H7 (cell line): ENCODE measurements at regions not wholly inside any gene's neighbourhood (a gene's known extent, or its start where the extent isn't known, plus 50 kb on each side); places are given as distances from the start of the nearest gene placed in this dataset.

Source experiments
- DNase-seq: peaks from one replicate; pipeline ENCODE4 v3.0.0; 2012
- H3K27me3 ChIP-seq: 2 replicates; pipeline ENCODE4 v1.6.0; 2011; ENCODE audit warnings: mild to moderate bottlenecking, low read length; ENCODE audit not compliant: control insufficient read depth, insufficient read depth
- H3K36me3 ChIP-seq: replicated peaks from 2 replicates; pipeline ENCODE4 v1.5.1; 2011; ENCODE audit warnings: low read length; ENCODE audit not compliant: control insufficient read depth, insufficient read depth
- H3K4me3 ChIP-seq: 2 replicates; pipeline ENCODE4 v1.5.1; 2011; ENCODE audit warnings: low read depth, mild to moderate bottlenecking, control low read depth, low read length, moderate library complexity; ENCODE audit not compliant: insufficient read depth

- Histone ChIP-seq H3K27me3 (no peaks in the 10 kb centered on the region), H3K36me3 (no peaks in the 10 kb centered on the region), H3K4me3 (no peak overlapping the region)
- no peak for DNase-seq
These were observed 220.4 kb downstream of the FAM76B start for GRCh38 chr11:95569207-95569606.

GRCh38 chr11:95568281-95568680, 221.3 kb downstream of the FAM76B start:
- H3K4me3 ChIP-seq: no peak overlapping the region
- no peaks in the 10 kb centered on the region for H3K36me3 ChIP-seq
- H3K27me3 ChIP-seq: no peaks in the 10 kb centered on the region
- no peak for DNase-seq

- no peak for DNase-seq
These were observed 221.9 kb downstream of the FAM76B start for GRCh38 chr11:95567685-95568084.

DNA sequence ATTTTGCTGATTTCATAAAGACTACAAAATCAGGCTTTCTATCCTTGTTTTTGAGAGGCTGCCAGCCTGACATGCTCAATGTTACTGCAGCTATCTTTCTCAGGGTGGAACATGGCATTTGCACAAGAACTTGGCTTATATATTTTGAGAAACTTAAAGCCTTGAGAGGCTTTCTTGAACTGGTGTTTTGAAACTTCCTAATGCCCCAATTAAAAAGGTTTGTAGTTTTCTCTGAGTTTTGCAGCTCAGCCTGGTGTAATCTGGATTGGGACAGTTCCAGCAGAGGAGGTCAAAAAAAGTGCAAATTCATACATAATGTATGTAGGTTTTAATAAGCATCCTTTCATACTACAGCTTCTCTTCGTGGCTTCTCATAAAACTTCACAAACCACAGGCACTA, 223.4 kb downstream of the FAM76B start:
- Histone ChIP-seq H3K27me3 (no peaks in the 10 kb centered on the region), H3K36me3 (no peaks in the 10 kb centered on the region), H3K4me3 (no peak overlapping the region)
- DNase-seq: no peak

More at GRCh38 chr11:95567685-95568084, 221.9 kb downstream of the FAM76B start:
- no peaks in the 10 kb centered on the region for H3K27me3 ChIP-seq
- no peaks in the 10 kb centered on the region for H3K36me3 ChIP-seq
- H3K4me3 ChIP-seq: no peak overlapping the region

DNA sequence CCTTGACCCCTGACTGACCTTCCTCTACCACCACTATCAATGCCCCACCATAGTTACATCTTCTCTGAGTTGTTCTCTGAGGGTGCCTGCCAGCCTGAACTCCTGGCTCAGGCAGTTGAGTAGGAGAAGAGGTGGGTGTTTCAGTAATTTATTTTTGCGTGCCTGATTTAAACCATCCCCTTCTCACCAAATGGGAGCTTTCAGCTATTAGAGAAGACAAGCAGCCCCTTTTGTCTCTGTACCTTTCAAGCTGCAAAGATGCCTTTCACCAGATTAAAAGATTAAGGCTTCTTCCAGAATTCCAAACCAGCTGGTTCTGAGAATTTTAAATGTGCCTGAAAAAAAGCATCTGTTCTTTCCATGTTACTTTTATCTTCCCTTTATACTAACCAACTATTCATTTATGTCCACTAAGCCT, 223.8 kb downstream of the FAM76B start:
- DNase-seq: no peak
- no peak overlapping the region for H3K4me3 ChIP-seq
- H3K36me3 ChIP-seq: no peaks in the 10 kb centered on the region
- no peaks in the 10 kb centered on the region for H3K27me3 ChIP-seq

DNA sequence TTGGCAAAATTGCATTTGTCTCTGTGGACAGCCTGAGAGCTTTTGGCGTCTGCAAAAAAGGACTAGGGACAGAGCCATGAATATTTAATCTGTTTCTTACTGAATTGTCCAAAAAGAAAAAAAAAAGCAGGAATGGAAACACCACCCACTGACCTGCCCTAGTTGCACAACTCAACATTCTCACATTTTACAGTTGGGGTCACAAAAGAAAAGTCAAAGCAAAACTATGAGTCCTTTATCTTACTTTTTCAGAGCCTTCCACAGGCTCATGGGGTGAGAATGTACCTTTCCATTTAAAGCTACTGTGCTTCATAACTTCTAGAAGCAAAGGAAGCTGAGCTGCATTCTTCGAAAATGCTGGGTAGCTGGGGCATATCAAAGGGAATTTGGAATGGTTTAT, 225.7 kb downstream of the FAM76B start:
- Histone ChIP-seq H3K27me3 (no peaks in the 10 kb centered on the region), H3K4me3 (no peak overlapping the region), H3K36me3 (no peaks in the 10 kb centered on the region)
- DNase-seq: no peak

DNA sequence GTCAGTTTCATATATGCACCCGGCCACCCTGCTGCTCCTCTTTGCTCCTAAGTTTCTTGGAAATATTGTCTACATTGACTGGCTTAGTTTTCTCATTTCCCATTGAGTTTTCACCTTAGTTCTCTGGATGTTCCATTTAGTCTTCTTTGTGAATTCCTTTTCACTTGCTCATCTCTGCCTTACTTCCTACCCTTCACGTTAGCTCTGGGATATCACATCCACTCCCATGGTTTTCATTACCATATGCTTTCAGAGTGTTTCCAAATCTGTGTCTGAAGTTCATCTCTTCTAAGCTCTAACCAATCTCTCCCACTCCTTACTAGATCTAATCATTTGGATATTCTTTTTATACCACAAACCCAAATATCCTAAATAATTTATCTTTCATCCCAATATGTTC, 226.4 kb downstream of the FAM76B start:
- Histone ChIP-seq H3K27me3 (no peaks in the 10 kb centered on the region), H3K36me3 (no peaks in the 10 kb centered on the region), H3K4me3 (no peak overlapping the region)
- no peak for DNase-seq

DNA sequence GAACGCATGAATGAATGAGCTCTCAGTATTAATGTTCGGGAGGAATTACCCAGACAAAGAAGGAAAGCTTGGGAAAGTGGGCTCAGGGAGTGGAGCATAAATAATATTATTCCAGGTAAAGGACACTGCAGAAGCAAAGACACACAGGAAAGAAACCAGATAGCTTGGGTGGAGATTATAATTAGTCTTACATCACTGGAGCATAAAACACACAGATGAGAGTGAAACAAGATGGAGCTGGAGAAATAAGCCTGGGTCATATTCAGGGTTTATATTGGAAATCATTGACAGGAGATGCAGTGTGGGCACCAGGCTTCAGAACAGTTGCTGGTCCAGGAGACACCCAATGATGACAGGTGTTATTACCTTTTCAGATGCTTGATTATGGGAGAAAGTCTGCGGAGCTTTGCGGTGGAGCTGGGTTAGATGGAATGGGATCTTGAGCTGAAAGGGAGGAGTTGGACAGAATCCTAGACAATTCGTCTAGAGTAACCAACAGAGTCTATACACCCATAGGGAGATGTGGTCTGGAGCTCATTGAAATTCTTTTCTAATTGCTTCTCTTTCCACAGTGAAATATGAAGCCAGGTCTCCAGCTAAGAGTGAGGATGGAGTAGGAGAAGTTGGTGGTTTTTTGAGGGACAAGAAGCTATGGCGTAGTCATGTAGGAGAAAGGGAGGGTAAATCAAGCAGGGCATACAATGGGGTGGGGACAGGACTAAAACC, 227.2 kb downstream of the FAM76B start:
- DNase-seq: no peak
- Histone ChIP-seq H3K27me3 (no peaks in the 10 kb centered on the region), H3K4me3 (no peak overlapping the region), H3K36me3 (no peaks in the 10 kb centered on the region)

DNA sequence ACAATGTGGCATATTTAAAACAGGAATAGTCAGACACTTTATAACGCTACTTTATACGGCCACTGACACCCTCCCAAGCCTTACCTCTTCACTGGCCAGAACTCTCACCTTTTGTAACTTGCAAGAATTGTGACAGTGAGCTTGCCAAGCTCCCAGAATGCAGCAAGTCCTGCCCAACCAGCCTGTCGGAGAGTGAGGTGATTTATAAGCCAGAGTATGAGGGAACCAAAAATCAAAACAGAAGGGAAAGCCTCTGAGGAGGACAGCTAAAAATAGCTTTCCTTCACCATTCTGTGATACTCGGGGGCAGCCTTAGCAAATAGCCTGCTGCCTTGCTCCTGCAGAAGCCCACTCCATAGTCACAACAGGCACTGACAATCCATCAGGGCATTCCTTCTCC, 229.7 kb downstream of the FAM76B start:
- Histone ChIP-seq H3K27me3 (no peaks in the 10 kb centered on the region), H3K36me3 (no peaks in the 10 kb centered on the region), H3K4me3 (no peak overlapping the region)
- DNase-seq: no peak

- H3K27me3 ChIP-seq: no peaks in the 10 kb centered on the region
- DNase-seq: no peak
- H3K36me3 ChIP-seq: no peaks in the 10 kb centered on the region
- no peak overlapping the region for H3K4me3 ChIP-seq
These were observed 232.2 kb downstream of the FAM76B start for GRCh38 chr11:95557376-95557775.

GRCh38 chr11:95556342-95557163, 233.0 kb downstream of the FAM76B start:
- Histone ChIP-seq H3K36me3 (no peaks in the 10 kb centered on the region), H3K4me3 (no peak overlapping the region), H3K27me3 (no peaks in the 10 kb centered on the region)
- peak; percentile 0 for DNase-seq

DNA sequence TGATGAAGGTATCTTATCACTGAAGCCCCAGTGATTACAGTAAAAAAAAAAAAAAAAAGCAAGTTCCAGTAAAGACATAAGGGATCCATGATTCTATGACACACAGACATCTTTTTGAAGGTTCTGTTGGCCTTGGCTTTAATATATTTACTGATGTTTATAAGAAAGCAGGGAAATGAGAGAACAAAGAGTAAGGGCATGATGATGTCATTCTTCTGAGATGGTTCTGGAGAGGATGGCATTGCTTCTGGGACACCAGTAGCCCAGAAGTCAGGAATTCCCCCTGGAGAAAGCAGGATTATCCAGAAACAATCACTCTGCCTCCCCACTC, 233.6 kb downstream of the FAM76B start:
- H3K36me3 ChIP-seq: no peaks in the 10 kb centered on the region
- no peaks in the 10 kb centered on the region for H3K27me3 ChIP-seq
- no peak overlapping the region for H3K4me3 ChIP-seq
- no peak for DNase-seq

GRCh38 chr11:95554911-95555310, 234.7 kb downstream of the FAM76B start:
- no peak overlapping the region for H3K4me3 ChIP-seq
- H3K36me3 ChIP-seq: no peaks in the 10 kb centered on the region
- no peaks in the 10 kb centered on the region for H3K27me3 ChIP-seq
- DNase-seq: no peak

DNA sequence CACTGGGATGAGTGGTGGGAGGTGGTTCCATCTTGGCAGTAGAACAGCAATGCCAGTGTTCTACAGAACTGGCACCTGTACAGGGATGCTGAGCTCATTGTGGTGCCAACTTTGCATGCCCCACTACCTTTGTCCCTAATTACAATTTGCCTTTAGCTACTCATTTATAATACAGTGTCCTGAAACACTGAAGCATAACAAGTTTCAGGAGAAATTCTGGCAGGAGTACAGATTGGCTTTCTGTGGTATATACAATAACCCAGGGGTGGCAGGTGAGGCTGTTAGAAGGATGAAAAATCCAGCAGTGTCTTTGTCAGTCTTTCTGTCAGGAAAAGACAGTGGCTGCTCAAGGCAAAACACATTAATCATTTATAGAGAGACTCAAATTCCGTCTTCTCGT, 240.3 kb downstream of the FAM76B start:
- H3K36me3 ChIP-seq: no peaks in the 10 kb centered on the region
- H3K27me3 ChIP-seq: no peaks in the 10 kb centered on the region
- no peak for DNase-seq
- no peak overlapping the region for H3K4me3 ChIP-seq

DNA sequence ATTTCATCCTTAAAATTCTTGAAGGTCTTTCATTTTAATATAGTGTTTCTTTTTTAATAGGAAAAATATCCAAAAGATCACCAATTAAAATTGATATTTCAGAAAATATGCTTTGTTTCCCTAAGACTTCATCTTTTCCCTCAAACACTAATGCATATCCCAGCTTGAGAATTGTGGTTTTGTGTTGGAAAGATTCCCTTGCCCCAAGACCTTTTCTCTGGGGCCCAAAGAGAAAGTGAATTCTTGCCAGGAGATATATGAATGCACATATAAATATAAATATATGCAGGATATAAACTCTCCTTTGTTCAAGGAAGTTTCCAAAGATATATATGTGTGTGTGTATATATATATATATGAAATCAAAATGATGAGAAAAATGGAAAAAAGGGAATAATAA, 241.2 kb downstream of the FAM76B start:
- DNase-seq: no peak
- no peaks in the 10 kb centered on the region for H3K27me3 ChIP-seq
- H3K36me3 ChIP-seq: no peaks in the 10 kb centered on the region
- H3K4me3 ChIP-seq: no peak overlapping the region
